Ramos (cell line): ENCODE measurements at regions not wholly inside any gene's neighbourhood (a gene's known extent, or its start where the extent isn't known, plus 50 kb on each side); places are given as distances from the start of the nearest gene placed in this dataset.

Source experiments
- in situ Hi-C: fragments of 300-500 bp; cut with MboI; formaldehyde crosslinking; loops from one replicate; pipeline ENCODE4 v1.14.3; 2022; ENCODE audit warnings: low sequenced_read_pairs; ENCODE audit not compliant: unreplicated experiment

- in situ Hi-C loops, result no loop called here
These were observed 58.9 kb upstream of the PAX6 start for GRCh38 chr11:31869986-31870385.

- in situ Hi-C loops, result no loop called here
These were observed 54.6 kb upstream of the PAX6 start for GRCh38 chr11:31865606-31866300.

- in situ Hi-C loops, result no loop called here
These were observed 52.2 kb upstream of the PAX6 start for GRCh38 chr11:31863170-31863832.

DNA sequence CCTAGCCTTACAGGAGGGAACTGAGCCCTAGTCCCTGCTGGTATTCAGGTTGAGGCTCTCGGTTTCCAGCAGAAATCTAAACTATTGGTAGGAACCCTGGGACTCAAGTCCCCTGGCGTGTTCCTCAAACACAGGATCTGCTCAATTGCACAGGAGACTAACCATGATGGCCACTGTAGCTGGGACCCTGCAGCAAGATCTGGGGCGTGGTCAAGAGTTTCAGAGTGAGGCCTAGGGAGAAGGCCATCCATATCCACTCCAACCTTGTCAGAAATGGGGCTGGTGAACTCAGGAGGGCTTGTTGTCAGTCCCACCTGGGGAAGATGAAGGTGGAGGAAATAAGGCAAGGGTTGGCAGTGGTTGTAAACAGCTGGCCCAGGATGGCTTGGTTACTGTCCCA is 49.9 kb upstream of the PAX6 start:
- in situ Hi-C loops, result no loop called here
